Panc1 (cell line): ENCODE measurements at regions not wholly inside any gene's neighbourhood (a gene's known extent, or its start where the extent isn't known, plus 50 kb on each side); places are given as distances from the start of the nearest gene placed in this dataset.

Experiments used
- ATAC-seq: fragments of 200-7000 bp; cut with Tn5 transposase; 2 replicates; pipeline ENCODE4 v1.9.1; 2020; ENCODE audit warnings: mild to moderate bottlenecking, moderate library complexity
- BruUV-seq: library from RNA; stranded (reverse); fragments of 400-500 nt; replicated peaks from 2 replicates; lab custom pipeline; 2021; lab: Mats Ljungman, UMichigan
- CTCF ChIA-PET: fragments of 300-600 bp; sonication (Branson Sonifier 250); formaldehyde crosslinking; loops from one replicate; lab custom pipeline; 2022; ENCODE audit warnings: antibody characterized with exemption; lab: Charles Lee
- POLR2A ChIA-PET: fragments of 300-600 bp; sonication (Branson Sonifier 250); formaldehyde crosslinking; loops from one replicate; lab custom pipeline; 2022; ENCODE audit warnings: antibody characterized with exemption; lab: Charles Lee
- DNase-seq: peaks from one replicate; pipeline ENCODE4 v3.0.0-alpha.2; 2010; ENCODE audit warnings: low read depth, low spot score
- H3K27ac ChIP-seq: 2 replicates; pipeline ENCODE4 v1.5.1; 2011; ENCODE audit warnings: mild to moderate bottlenecking, low read length, inconsistent platforms
- H3K27me3 ChIP-seq: fragments of 200-500 bp; sonication (Bioruptor generic); 2 replicates; pipeline ENCODE4 v1.6.0; 2014; ENCODE audit warnings: low read length, inconsistent platforms; ENCODE audit not compliant: control insufficient read depth, insufficient read depth
- H3K36me3 ChIP-seq: fragments of 200-500 bp; sonication (Bioruptor generic); 2 replicates; pipeline ENCODE4 v1.5.1; 2014; ENCODE audit warnings: inconsistent platforms, mild to moderate bottlenecking, low read length, moderate library complexity; ENCODE audit not compliant: control insufficient read depth, insufficient read depth
- H3K4me1 ChIP-seq: 2 replicates; pipeline ENCODE4 v1.5.1; 2011; ENCODE audit warnings: inconsistent platforms, mild to moderate bottlenecking, low read length, moderate library complexity; ENCODE audit not compliant: control insufficient read depth, insufficient read depth
- H3K4me3 ChIP-seq, 2 experiments: 2 replicates each; pipeline ENCODE4 v1.5.1; 2011 to 2012; ENCODE audit warnings: low read depth in 2 of 2, low read length in 2 of 2, mild to moderate bottlenecking in 2 of 2, inconsistent platforms in 1 of 2, moderate library complexity in 1 of 2
- H3K9me3 ChIP-seq: fragments of 200-500 bp; sonication (Bioruptor generic); 2 replicates; pipeline ENCODE4 v1.5.1; 2014; ENCODE audit warnings: low read depth, mild to moderate bottlenecking, inconsistent platforms, low read length, moderate library complexity; ENCODE audit not compliant: control insufficient read depth, insufficient read depth
- CTCF ChIP-seq: fragments of 450-650 bp; IDR thresholded peaks from 2 replicates; pipeline ENCODE4 v1.5.1; 2017; ENCODE audit warnings: mild to moderate bottlenecking
- POLR2AphosphoS5 ChIP-seq: IDR thresholded peaks from 2 replicates; pipeline ENCODE4 v1.6.1; 2012; ENCODE audit warnings: mild to moderate bottlenecking, low read depth, low read length, moderate library complexity
- REST ChIP-seq, 2 experiments: IDR thresholded peaks; 2 replicates each; pipeline ENCODE4 v1.6.1; 2011 to 2012; ENCODE audit warnings: low read depth in 2 of 2, control low read depth in 1 of 2, low read length in 1 of 2, mild to moderate bottlenecking in 1 of 2, moderate library complexity in 1 of 2; ENCODE audit not compliant: insufficient read depth in 1 of 2
- SIN3A ChIP-seq: IDR thresholded peaks from 2 replicates; pipeline ENCODE4 v1.6.1; 2012; ENCODE audit warnings: low read depth, mild to moderate bottlenecking, low read length, moderate library complexity, borderline replicate concordance; ENCODE audit not compliant: insufficient read depth
- TCF7L2 ChIP-seq: IDR thresholded peaks from 2 replicates; pipeline ENCODE4 v1.6.1; 2011; ENCODE audit warnings: mild to moderate bottlenecking, low read depth, low read length, inconsistent platforms
- in situ Hi-C: cut with HindIII; loops from 2 replicates; pipeline ENCODE4 v1.10.0; 2016; ENCODE audit warnings: low sequenced_read_pairs, low pct_unique_long_range_greater_than_20kb
- intact Hi-C: fragments of 100-400 bp; cut with micrococcal nuclease; formaldehyde crosslinking; loops from one replicate; pipeline ENCODE4 v1.10.0; 2022; ENCODE audit not compliant: unreplicated experiment

- no peak for TF ChIP-seq POLR2AphosphoS5
- TF ChIP-seq REST (IDR thresholded peaks at IDR 0.05; ENCODE audit: insufficient read depth in 1 of 2, low read depth in 2 of 2, low read length in 1 of 2): no peak
- no peak for TF ChIP-seq CTCF
- no peak for TF ChIP-seq TCF7L2
- TF ChIP-seq SIN3A: no peak
- Histone ChIP-seq H3K4me1 (no peaks in the 10 kb centered on the region), H3K4me3 (no peak overlapping the region), H3K9me3 (no peaks in the 10 kb centered on the region), H3K27me3 (no peaks in the 10 kb centered on the region; the same call in 1 of the 2 replicates), H3K27ac (no peak overlapping the region), H3K36me3 (no peaks in the 10 kb centered on the region)
- in situ Hi-C loops: no loop called here
- no peak for DNase-seq
- ChIA-PET CTCF (no interaction called here), POLR2A (no interaction called here)
- ATAC-seq: no peak
- no TSS peak for BruUV-seq
- intact Hi-C loops: loop anchor here (5.0 kb wide), 1 partner anchor 1446 kb away; no protein-coding TSS in a partner anchor
These were observed 52.4 kb upstream of the HSPB3 start for GRCh38 chr5:54403121-54403520.

- no TSS peak for BruUV-seq
- Histone ChIP-seq H3K4me3 (no peak overlapping the region), H3K4me1 (no peaks in the 10 kb centered on the region), H3K27me3 (no peaks in the 10 kb centered on the region), H3K9me3 (no peaks in the 10 kb centered on the region), H3K36me3 (no peaks in the 10 kb centered on the region), H3K27ac (no peak overlapping the region)
- intact Hi-C loops: loop anchor here (5.0 kb wide), 1 partner anchor 1444 kb away; no protein-coding TSS in a partner anchor
- POLR2A ChIA-PET: interaction anchor here (0.7 kb wide), 1 partner anchor 1706 kb away, joined by 13 read pairs; no protein-coding TSS in a partner anchor
- ATAC-seq: no peak
- CTCF ChIA-PET: no interaction called here
- no peak for DNase-seq
- in situ Hi-C loops: no loop called here
- TF ChIP-seq POLR2AphosphoS5 (no peak), REST (IDR thresholded peaks at IDR 0.05; ENCODE audit: insufficient read depth in 1 of 2, low read depth in 2 of 2, low read length in 1 of 2) (no peak)
These were observed 54.0 kb upstream of the HSPB3 start for GRCh38 chr5:54401515-54401914.
